Activated CD4-positive, alpha-beta T cell treated with anti-CD3 and anti-CD28 coated beads, Interleukin-2, amount 50 U/mL, for 1 hour (primary cell): ENCODE measurements at regions not wholly inside any gene's neighbourhood (a gene's known extent, or its start where the extent isn't known, plus 50 kb on each side); places are given as distances from the start of the nearest gene placed in this dataset.

Source experiments
- DNase-seq: peaks from one replicate; pipeline ENCODE4 v3.0.0-alpha.2; 2020

GRCh38 chr10:113219446-113219845 lies 269.4 kb downstream of the TCF7L2 start:
- DNase-seq: no peak

- no peak for DNase-seq
Measured at GRCh38 chr10:113221756-113222168, 271.7 kb downstream of the TCF7L2 start.

GRCh38 chr10:113222207-113222606 lies 272.2 kb downstream of the TCF7L2 start:
- DNase-seq: no peak

- no peak for DNase-seq
Measured at GRCh38 chr10:113225364-113225763, 275.3 kb downstream of the TCF7L2 start.

- DNase-seq: no peak
Measured at GRCh38 chr10:113225903-113226302, 275.9 kb downstream of the TCF7L2 start.

- no peak for DNase-seq
Measured at GRCh38 chr10:113226399-113226798, 276.4 kb downstream of the TCF7L2 start.

GRCh38 chr10:113226831-113227445 lies 276.9 kb downstream of the TCF7L2 start:
- no peak for DNase-seq

- no peak for DNase-seq
Measured at GRCh38 chr10:113228530-113228929, 278.5 kb downstream of the TCF7L2 start.

GRCh38 chr10:113230011-113230610 lies 280.1 kb downstream of the TCF7L2 start:
- no peak for DNase-seq

- no peak for DNase-seq
Measured at GRCh38 chr10:113232928-113233511, 283.0 kb downstream of the TCF7L2 start.

- DNase-seq: no peak
Measured at GRCh38 chr10:113234481-113234880, 284.4 kb downstream of the TCF7L2 start.

- no peak for DNase-seq
Measured at GRCh38 chr10:113235508-113235907, 285.5 kb downstream of the TCF7L2 start.

- DNase-seq: no peak
Measured at GRCh38 chr10:113236998-113237397, 287.0 kb downstream of the TCF7L2 start.

GRCh38 chr10:113239566-113240350 lies 289.7 kb downstream of the TCF7L2 start:
- no peak for DNase-seq

- no peak for DNase-seq
Measured at GRCh38 chr10:113240736-113241135, 290.7 kb downstream of the TCF7L2 start.

- DNase-seq: no peak
Measured at GRCh38 chr10:113241599-113242360, 291.7 kb downstream of the TCF7L2 start.

- DNase-seq: no peak
Measured at GRCh38 chr10:113243311-113243710, 293.3 kb downstream of the TCF7L2 start.

- DNase-seq: no peak
Measured at GRCh38 chr10:113244750-113245149, 294.7 kb downstream of the TCF7L2 start.

- DNase-seq: no peak
Measured at GRCh38 chr10:113245286-113245685, 295.2 kb downstream of the TCF7L2 start.

- DNase-seq: no peak
Measured at GRCh38 chr10:113247050-113247449, 297.0 kb downstream of the TCF7L2 start.

GRCh38 chr10:113252650-113253618 lies 299.9 kb upstream of the HABP2 start:
- no peak for DNase-seq
